B cell (primary cell): ENCODE measurements at regions not wholly inside any gene's neighbourhood (a gene's known extent, or its start where the extent isn't known, plus 50 kb on each side); places are given as distances from the start of the nearest gene placed in this dataset.

Experiments used
- CTCF ChIP-seq: fragments of 200-600 bp; IDR thresholded peaks from one replicate; pipeline ENCODE4 v1.8.0; 2022; ENCODE audit warnings: antibody characterized with exemption, mild to moderate bottlenecking
- EZH2 ChIP-seq: IDR thresholded peaks from 2 replicates; pipeline ENCODE4 v1.6.1; 2012; ENCODE audit warnings: borderline replicate concordance, low read depth, mild to moderate bottlenecking, moderate library complexity, low read length; ENCODE audit not compliant: insufficient read depth, poor library complexity, severe bottlenecking

- TF ChIP-seq EZH2 (no peak), CTCF (no peak)
Observed at GRCh38 chr1:187054862-187055757, 226.4 kb downstream of the PLA2G4A start.
